ENCODE measurements at regions not wholly inside any gene's neighbourhood (a gene's known extent, or its start where the extent isn't known, plus 50 kb on each side); places are given as distances from the start of the nearest gene placed in this dataset.

- no peak for TF ChIP-seq CTCF (IDR thresholded peaks at IDR 0.05)
- no peak for TF ChIP-seq POLR2A (IDR thresholded peaks at IDR 0.05)
Measured at GRCh38 chr6:90703336-90703735, 116.5 kb upstream of the MAP3K7 start.

Measured in upper lobe of left lung (tissue), 4 donors.